AG09309 (cell line): ENCODE measurements at regions not wholly inside any gene's neighbourhood (a gene's known extent, or its start where the extent isn't known, plus 50 kb on each side); places are given as distances from the start of the nearest gene placed in this dataset.

ENCODE experiments used
- DNase-seq: peaks from one replicate; pipeline ENCODE4 v3.0.0-alpha.2; 2010; ENCODE audit warnings: low read depth
- H3K4me3 ChIP-seq: 2 replicates; pipeline ENCODE4 v1.5.1; 2011; ENCODE audit warnings: mild to moderate bottlenecking, low read depth, low read length, moderate library complexity; ENCODE audit not compliant: control insufficient read depth
- CTCF ChIP-seq: IDR thresholded peaks from 2 replicates; pipeline ENCODE4 v1.5.1; 2011; ENCODE audit warnings: mild to moderate bottlenecking, low read depth, low read length, inconsistent platforms; ENCODE audit not compliant: insufficient read depth, control insufficient read depth; ENCODE audit errors: missing control alignments

GRCh38 chr5:2278825-2279456, 396.2 kb upstream of the IRX4 start:
- no peak for DNase-seq
- no peak overlapping the region for H3K4me3 ChIP-seq
- TF ChIP-seq CTCF: no peak

DNA sequence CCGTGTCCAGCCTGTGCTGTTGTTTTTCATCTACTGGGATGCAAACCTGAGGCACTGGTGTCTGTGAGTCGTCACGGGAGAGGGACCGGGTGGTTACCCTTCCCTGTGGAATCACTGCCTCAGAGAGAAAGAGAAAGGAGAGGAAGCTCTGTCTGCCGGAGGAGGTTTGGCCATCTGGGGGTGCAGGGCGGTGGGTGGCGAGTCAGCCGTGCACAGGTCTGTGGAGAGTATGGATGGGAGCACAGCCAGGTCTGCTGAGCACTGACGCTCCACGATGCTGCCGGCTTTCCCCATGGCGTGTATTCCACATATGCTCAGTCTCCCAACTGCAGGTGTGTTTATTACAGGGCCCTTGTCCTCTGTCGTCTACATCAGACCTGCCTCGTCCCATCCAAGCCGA, 395.2 kb upstream of the IRX4 start:
- no peak for DNase-seq
- TF ChIP-seq CTCF: no peak

GRCh38 chr5:2276101-2276500, 393.4 kb upstream of the IRX4 start:
- H3K4me3 ChIP-seq: no peak overlapping the region
- no peak for DNase-seq
- TF ChIP-seq CTCF: no peak

More for the DNA sequence above, 395.2 kb upstream of the IRX4 start:
- no peak overlapping the region for H3K4me3 ChIP-seq

- TF ChIP-seq CTCF: no peak
These were observed 390.0 kb upstream of the IRX4 start for GRCh38 chr5:2272755-2273154.

GRCh38 chr5:2272039-2272438, 389.3 kb upstream of the IRX4 start:
- no peak for TF ChIP-seq CTCF
- no peak for DNase-seq
- no peak overlapping the region for H3K4me3 ChIP-seq

More at GRCh38 chr5:2272755-2273154, 390.0 kb upstream of the IRX4 start:
- H3K4me3 ChIP-seq: no peak overlapping the region
- DNase-seq: no peak

- DNase-seq: no peak
- H3K4me3 ChIP-seq: no peak overlapping the region
These were observed 388.6 kb upstream of the IRX4 start for GRCh38 chr5:2271316-2271715.

More at GRCh38 chr5:2271316-2271715, 388.6 kb upstream of the IRX4 start:
- no peak for TF ChIP-seq CTCF
